Astrocyte (in vitro differentiated cells and primary cell): ENCODE measurements at regions not wholly inside any gene's neighbourhood (a gene's known extent, or its start where the extent isn't known, plus 50 kb on each side); places are given as distances from the start of the nearest gene placed in this dataset.

ENCODE experiments used
- DNase-seq: peaks from one replicate; pipeline ENCODE4 v3.0.0-alpha.2; 2010; ENCODE audit warnings: low read depth
- FAIRE-seq: peaks from 2 replicates; lab custom pipeline; 2011; peaks lifted over from hg19 to GRCh38; lab: Jason Lieb, UNC
- H2AFZ ChIP-seq: 2 replicates; pipeline ENCODE4 v1.6.0; 2012; ENCODE audit warnings: low read depth, low read length, inconsistent platforms
- H3K27ac ChIP-seq: 2 replicates; pipeline ENCODE4 v1.5.1; 2011; ENCODE audit warnings: low read depth, low read length, inconsistent platforms
- H3K27me3 ChIP-seq: 2 replicates; pipeline ENCODE4 v1.6.0; 2011; ENCODE audit warnings: low read length, inconsistent platforms; ENCODE audit not compliant: insufficient read depth
- H3K36me3 ChIP-seq: 2 replicates; pipeline ENCODE4 v1.5.1; 2011; ENCODE audit warnings: low read length, inconsistent platforms; ENCODE audit not compliant: insufficient read depth
- H3K4me1 ChIP-seq: 2 replicates; pipeline ENCODE4 v1.5.1; 2011; ENCODE audit warnings: low read length, inconsistent platforms; ENCODE audit not compliant: insufficient read depth
- H3K4me2 ChIP-seq: 2 replicates; pipeline ENCODE4 v1.6.0; 2012; ENCODE audit warnings: low read length, inconsistent platforms
- H3K4me3 ChIP-seq: 2 replicates; pipeline ENCODE4 v1.5.1; 2011; ENCODE audit warnings: low read depth, mild to moderate bottlenecking, low read length, inconsistent platforms; ENCODE audit not compliant: insufficient read depth
- H3K79me2 ChIP-seq: 2 replicates; pipeline ENCODE4 v1.6.0; 2012; ENCODE audit warnings: mild to moderate bottlenecking, low read length, inconsistent platforms; ENCODE audit not compliant: insufficient read depth
- H3K9ac ChIP-seq: 2 replicates; pipeline ENCODE4 v1.6.0; 2012; ENCODE audit warnings: mild to moderate bottlenecking, low read length, inconsistent platforms
- H3K9me3 ChIP-seq: 2 replicates; pipeline ENCODE4 v1.5.1; 2012; ENCODE audit warnings: low read depth, mild to moderate bottlenecking, low read length, inconsistent platforms; ENCODE audit not compliant: insufficient read depth
- H4K20me1 ChIP-seq: 2 replicates; pipeline ENCODE4 v1.6.0; 2012; ENCODE audit warnings: low read length, inconsistent platforms; ENCODE audit not compliant: insufficient read depth
- H3K27ac Mint-ChIP-seq: one replicate; pipeline ENCODE4 v1.8.0; 2021; ENCODE audit warnings: mild to moderate bottlenecking, mixed read lengths; ENCODE audit not compliant: unreplicated experiment
- H3K27me3 Mint-ChIP-seq: one replicate; pipeline ENCODE4 v1.8.0; 2021; ENCODE audit warnings: low read depth, mixed read lengths; ENCODE audit not compliant: unreplicated experiment
- H3K36me3 Mint-ChIP-seq: one replicate; pipeline ENCODE4 v1.8.0; 2021; ENCODE audit warnings: low read depth, mixed read lengths; ENCODE audit not compliant: unreplicated experiment
- H3K4me1 Mint-ChIP-seq: one replicate; pipeline ENCODE4 v1.8.0; 2021; ENCODE audit warnings: low read depth, mixed read lengths; ENCODE audit not compliant: unreplicated experiment
- H3K4me3 Mint-ChIP-seq: one replicate; pipeline ENCODE4 v1.8.0; 2021; ENCODE audit warnings: mild to moderate bottlenecking, moderate library complexity, mixed read lengths; ENCODE audit not compliant: unreplicated experiment
- H3K9me3 Mint-ChIP-seq: one replicate; pipeline ENCODE4 v1.8.0; 2021; ENCODE audit warnings: mild to moderate bottlenecking, mixed read lengths; ENCODE audit not compliant: unreplicated experiment
- CTCF ChIP-seq: IDR thresholded peaks from 2 replicates; pipeline ENCODE4 v1.5.1; 2011; ENCODE audit warnings: low read depth, mild to moderate bottlenecking, inconsistent platforms, low read length, moderate library complexity; ENCODE audit not compliant: insufficient read depth
- EZH2 ChIP-seq: IDR thresholded peaks from 2 replicates; pipeline ENCODE4 v1.6.1; 2012; ENCODE audit warnings: mild to moderate bottlenecking, low read length, inconsistent platforms; ENCODE audit not compliant: insufficient read depth

- Histone ChIP-seq H2AFZ (no peak overlapping the region), H3K79me2 (no peaks in the 10 kb centered on the region), H3K4me1 (no peaks in the 10 kb centered on the region), H3K27me3 (peaks cover 2% of the 10 kb centered on the region), H3K4me3 (no peak overlapping the region), H3K27ac (no peak overlapping the region), H3K36me3 (no peaks in the 10 kb centered on the region), H3K4me2 (no peak overlapping the region), H4K20me1 (no peaks in the 10 kb centered on the region), H3K9me3 (no peaks in the 10 kb centered on the region), H3K9ac (no peak overlapping the region)
- Mint-ChIP-seq H3K4me3 (no peak overlapping the region), H3K4me1 (peaks cover 6% of the 10 kb centered on the region), H3K27ac (no peak overlapping the region), H3K36me3 (no peaks in the 10 kb centered on the region), H3K9me3 (no peaks in the 10 kb centered on the region), H3K27me3 (peaks cover 27% of the 10 kb centered on the region)
- no peak for TF ChIP-seq EZH2
- TF ChIP-seq CTCF: no peak
- FAIRE-seq (no peak), DNase-seq (no peak)
These were observed 50.6 kb upstream of the RASGEF1A start for GRCh38 chr10:43317422-43317821.

- Histone ChIP-seq H2AFZ (no peak overlapping the region), H3K9ac (no peak overlapping the region), H4K20me1 (no peaks in the 10 kb centered on the region), H3K79me2 (no peaks in the 10 kb centered on the region), H3K27ac (no peak overlapping the region), H3K4me2 (no peak overlapping the region), H3K36me3 (no peaks in the 10 kb centered on the region), H3K4me3 (no peak overlapping the region), H3K4me1 (no peaks in the 10 kb centered on the region), H3K27me3 (peaks cover 2% of the 10 kb centered on the region), H3K9me3 (no peaks in the 10 kb centered on the region)
- Mint-ChIP-seq H3K27me3 (peaks cover 27% of the 10 kb centered on the region), H3K36me3 (no peaks in the 10 kb centered on the region), H3K4me1 (peaks cover 6% of the 10 kb centered on the region), H3K27ac (no peak overlapping the region), H3K4me3 (no peak overlapping the region), H3K9me3 (no peaks in the 10 kb centered on the region)
- DNase-seq: no peak
- TF ChIP-seq CTCF (no peak), EZH2 (no peak)
- FAIRE-seq: no peak
These were observed 50.1 kb upstream of the RASGEF1A start for GRCh38 chr10:43316988-43317387.
